Thoracic aorta (tissue), 2 donors: ENCODE measurements at regions not wholly inside any gene's neighbourhood (a gene's known extent, or its start where the extent isn't known, plus 50 kb on each side); places are given as distances from the start of the nearest gene placed in this dataset.
"Not testable (repeated sequence)": the region's sequence is repeated elsewhere in the genome, so short reads cannot be mapped to it uniquely, and the experiment has no call there.

Source experiments
- ATAC-seq: fragments of 150-250 bp; one replicate; pipeline ENCODE4 v1.8.0; 2017; ENCODE audit warnings: low read depth; ENCODE audit not compliant: insufficient number of reproducible peaks, low FRiP score
- DNase-seq: peaks from one replicate; pipeline ENCODE4 v3.0.0-alpha.2; 2020; ENCODE audit warnings: low spot score
- H3K27ac ChIP-seq, 2 donors: fragments of 200-600 bp; sonication (generic); 1 replicate in 1 of 2; 2 replicates in 1 of 2; pipeline ENCODE4 v1.5.1; 2016; ENCODE audit warnings: mild to moderate bottlenecking in 2 of 2, moderate library complexity in 2 of 2
- H3K27me3 ChIP-seq: fragments of 200-600 bp; sonication (generic); replicated peaks from 2 replicates; pipeline ENCODE4 v1.6.0; 2016; ENCODE audit warnings: mild to moderate bottlenecking; ENCODE audit not compliant: insufficient read depth
- H3K36me3 ChIP-seq: fragments of 200-600 bp; sonication (generic); one replicate; pipeline ENCODE4 v1.5.1; 2016
- H3K4me1 ChIP-seq, 2 donors: fragments of 200-600 bp; sonication (generic); 1 replicate in 1 of 2; 2 replicates in 1 of 2; pipeline versions ENCODE4 v1.5.1 to v1.6.0; 2016; ENCODE audit warnings: low read depth in 2 of 2, mild to moderate bottlenecking in 1 of 2; ENCODE audit not compliant: control insufficient read depth in 1 of 2
- H3K4me3 ChIP-seq: fragments of 200-600 bp; sonication (generic); 2 replicates; pipeline ENCODE4 v1.5.1; 2016; ENCODE audit warnings: mild to moderate bottlenecking
- H3K9me3 ChIP-seq: fragments of 200-600 bp; sonication (generic); 2 replicates; pipeline ENCODE4 v1.5.1; 2016
- TF ChIP-seq, protein P1 (sequence below): fragments of 200-600 bp; sonication (generic); IDR thresholded peaks from one replicate; pipeline ENCODE4 v1.5.1; 2019; ENCODE audit warnings: antibody characterized with exemption

DNA sequence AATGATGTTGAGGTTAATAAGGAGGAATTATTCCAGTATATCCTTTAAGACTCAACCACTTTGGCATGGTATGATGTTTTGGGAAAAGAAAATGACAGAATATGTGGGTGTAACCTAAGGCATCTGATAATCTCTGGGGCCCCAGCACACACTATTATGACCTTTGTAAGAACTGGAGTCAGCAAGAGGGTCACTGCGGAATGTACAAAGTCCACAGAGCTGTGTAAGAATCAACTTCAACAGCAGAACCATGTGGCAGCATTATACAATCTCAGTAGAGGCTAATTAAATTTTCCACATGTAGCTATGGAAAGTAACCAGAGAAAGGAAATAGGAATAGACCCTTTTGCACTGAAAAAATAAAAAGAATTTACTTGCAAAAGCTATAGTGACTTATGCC lies 445.1 kb upstream of the UBE2E3 start:
- TF ChIP-seq, protein P1, sequence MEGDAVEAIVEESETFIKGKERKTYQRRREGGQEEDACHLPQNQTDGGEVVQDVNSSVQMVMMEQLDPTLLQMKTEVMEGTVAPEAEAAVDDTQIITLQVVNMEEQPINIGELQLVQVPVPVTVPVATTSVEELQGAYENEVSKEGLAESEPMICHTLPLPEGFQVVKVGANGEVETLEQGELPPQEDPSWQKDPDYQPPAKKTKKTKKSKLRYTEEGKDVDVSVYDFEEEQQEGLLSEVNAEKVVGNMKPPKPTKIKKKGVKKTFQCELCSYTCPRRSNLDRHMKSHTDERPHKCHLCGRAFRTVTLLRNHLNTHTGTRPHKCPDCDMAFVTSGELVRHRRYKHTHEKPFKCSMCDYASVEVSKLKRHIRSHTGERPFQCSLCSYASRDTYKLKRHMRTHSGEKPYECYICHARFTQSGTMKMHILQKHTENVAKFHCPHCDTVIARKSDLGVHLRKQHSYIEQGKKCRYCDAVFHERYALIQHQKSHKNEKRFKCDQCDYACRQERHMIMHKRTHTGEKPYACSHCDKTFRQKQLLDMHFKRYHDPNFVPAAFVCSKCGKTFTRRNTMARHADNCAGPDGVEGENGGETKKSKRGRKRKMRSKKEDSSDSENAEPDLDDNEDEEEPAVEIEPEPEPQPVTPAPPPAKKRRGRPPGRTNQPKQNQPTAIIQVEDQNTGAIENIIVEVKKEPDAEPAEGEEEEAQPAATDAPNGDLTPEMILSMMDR: no peak
- no peaks in the 10 kb centered on the region for H3K4me1 ChIP-seq
- ATAC-seq: no peak

DNA sequence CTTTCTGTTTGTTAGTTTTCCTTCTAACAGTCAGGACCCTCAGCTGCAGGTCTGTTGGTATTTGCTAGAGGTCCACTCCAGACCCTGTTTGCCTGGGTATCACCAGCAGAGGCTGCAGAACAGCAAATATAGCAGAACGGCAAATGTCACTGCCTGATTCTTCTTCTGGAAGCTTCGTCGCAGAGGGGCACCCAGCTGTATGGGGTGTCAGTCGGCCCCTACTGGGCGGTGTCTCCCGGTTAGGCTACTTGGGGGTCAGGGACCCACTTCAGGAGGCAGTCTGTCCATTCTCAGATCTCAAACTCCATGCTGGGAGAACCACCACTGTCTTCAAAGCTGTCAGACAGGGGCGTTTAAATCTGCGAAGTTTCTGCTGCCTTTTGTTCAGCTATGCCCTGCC lies 448.6 kb upstream of the UBE2E3 start:
- H3K4me1 ChIP-seq, DNase-seq, ATAC-seq, H3K27me3 ChIP-seq, H3K27ac ChIP-seq, H3K36me3 ChIP-seq, H3K4me3 ChIP-seq, H3K9me3 ChIP-seq: not testable (repeated sequence)

More for the DNA sequence above, 445.1 kb upstream of the UBE2E3 start:
- Histone ChIP-seq H3K27me3 (no peaks in the 10 kb centered on the region), H3K27ac (no peak overlapping the region), H3K4me3 (no peak overlapping the region), H3K36me3 (no peaks in the 10 kb centered on the region), H3K9me3 (no peaks in the 10 kb centered on the region)
- no peak for DNase-seq

DNA sequence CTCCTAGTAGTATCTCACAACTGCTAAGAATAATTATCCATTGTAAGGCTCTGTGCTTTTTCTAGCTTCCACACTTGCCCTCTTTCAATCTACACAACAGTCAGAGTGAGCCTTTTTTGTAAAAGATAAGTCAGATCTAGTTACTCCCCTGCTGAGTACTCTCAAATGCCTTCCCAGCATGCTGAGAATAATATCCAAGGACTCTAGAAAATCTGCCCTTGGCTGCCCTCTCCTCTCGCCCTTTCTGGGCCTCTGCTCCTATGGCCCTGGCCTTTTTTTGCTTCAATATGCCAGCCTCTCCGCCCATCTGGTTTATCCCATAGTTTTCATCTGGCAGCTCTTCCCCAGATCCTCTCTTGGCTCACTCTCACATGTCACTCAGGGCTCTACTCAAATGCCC lies 455.9 kb upstream of the UBE2E3 start:
- H3K4me1 ChIP-seq: no peaks in the 10 kb centered on the region
- no peak for ATAC-seq
- no peak overlapping the region for H3K27ac ChIP-seq

DNA sequence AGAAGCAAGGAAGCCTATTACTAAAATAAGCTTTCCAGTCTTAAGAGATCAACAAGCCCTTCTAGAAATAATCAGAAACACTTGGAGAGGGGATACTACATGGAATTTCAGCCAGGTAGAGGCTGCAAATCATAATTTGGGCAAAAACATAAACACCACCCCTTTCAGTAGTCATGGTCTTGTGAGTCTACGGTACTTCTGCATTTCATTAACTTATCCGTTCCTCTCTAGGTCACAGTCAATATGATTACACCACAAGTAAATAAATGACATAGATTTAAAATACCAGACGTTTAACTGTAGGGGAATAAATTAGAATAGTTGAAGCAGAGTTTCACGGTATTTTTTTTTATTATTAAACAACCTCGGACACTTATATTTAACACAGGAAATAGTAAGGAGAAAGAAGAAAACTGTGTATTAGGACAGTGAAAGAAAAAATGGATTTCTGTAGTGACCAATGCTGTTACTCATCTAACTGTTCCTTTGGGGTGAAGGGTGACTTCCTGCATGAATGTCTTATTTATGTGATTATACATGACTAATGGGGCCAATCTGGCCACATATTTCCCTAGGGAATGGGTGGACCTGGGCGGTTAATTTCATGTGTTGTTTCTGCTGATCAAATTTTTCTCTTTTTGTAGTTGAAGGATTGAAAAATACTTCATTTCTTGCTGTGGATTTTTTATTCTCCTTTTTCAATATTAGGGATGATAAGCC lies 456.6 kb upstream of the UBE2E3 start:
- ATAC-seq (no peak), DNase-seq (no peak)
- H3K4me3 ChIP-seq: no peak overlapping the region
- H3K36me3 ChIP-seq: no peaks in the 10 kb centered on the region
- TF ChIP-seq, protein P1: no peak
- no peaks in the 10 kb centered on the region for H3K9me3 ChIP-seq
- H3K27me3 ChIP-seq: no peaks in the 10 kb centered on the region
- no peak overlapping the region for H3K27ac ChIP-seq
- H3K4me1 ChIP-seq: no peaks in the 10 kb centered on the region

More for the DNA sequence above, 455.9 kb upstream of the UBE2E3 start:
- H3K36me3 ChIP-seq: no peaks in the 10 kb centered on the region
- no peaks in the 10 kb centered on the region for H3K27me3 ChIP-seq
- TF ChIP-seq, protein P1: no peak
- H3K9me3 ChIP-seq: no peaks in the 10 kb centered on the region
- no peak for DNase-seq
- H3K4me3 ChIP-seq: no peak overlapping the region

DNA sequence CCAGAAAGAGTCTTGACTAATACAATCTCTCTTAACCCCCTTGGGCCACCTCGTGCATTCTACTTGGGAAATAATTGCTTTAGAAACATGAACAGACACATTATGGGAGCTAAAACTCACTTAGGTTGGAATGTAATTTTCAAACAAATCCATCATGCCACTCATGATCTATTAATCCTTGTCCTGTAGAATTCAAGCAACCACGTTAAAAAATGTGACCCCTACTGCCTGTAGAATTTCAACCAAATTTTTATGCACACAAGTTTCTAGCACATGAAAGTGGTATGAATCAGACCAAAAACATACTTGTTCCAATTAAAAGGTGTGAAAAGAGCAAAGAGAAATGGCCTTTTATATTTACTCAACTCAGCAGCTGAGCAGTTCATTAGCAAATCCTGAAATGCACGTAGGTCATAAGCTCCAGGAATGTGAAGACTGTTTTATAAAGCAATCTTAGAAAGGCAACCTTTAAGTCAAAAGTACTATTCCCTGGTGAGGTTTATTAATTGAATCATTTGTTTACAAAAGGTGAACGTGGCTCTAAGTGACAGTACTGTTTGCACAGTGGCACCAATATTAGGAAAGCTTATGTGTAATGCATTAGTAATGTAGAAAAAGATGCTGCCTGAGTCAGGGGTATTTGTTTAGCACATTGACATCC lies 459.4 kb upstream of the UBE2E3 start:
- Histone ChIP-seq H3K27me3 (no peaks in the 10 kb centered on the region), H3K36me3 (no peaks in the 10 kb centered on the region), H3K4me3 (no peak overlapping the region), H3K4me1 (no peaks in the 10 kb centered on the region), H3K27ac (no peak overlapping the region), H3K9me3 (no peaks in the 10 kb centered on the region)
- ATAC-seq: no peak
- no peak for DNase-seq
- TF ChIP-seq, protein P1: no peak
